K562 (cell line): ENCODE measurements at regions not wholly inside any gene's neighbourhood (a gene's known extent, or its start where the extent isn't known, plus 50 kb on each side); places are given as distances from the start of the nearest gene placed in this dataset.

Experiments used
- ATAC-seq: fragments of 200-7000 bp; cut with Tn5 transposase; 3 replicates; pipeline ENCODE4 v1.9.1; 2020; ENCODE audit warnings: moderate library complexity
- BruUV-seq: library from RNA; stranded (reverse); fragments of 400-500 nt; replicated peaks from 2 replicates; lab custom pipeline; 2021; lab: Mats Ljungman, UMichigan
- CTCF ChIA-PET: fragments of 300-600 bp; formaldehyde crosslinking; extraction: SDS; loops from one replicate; lab custom pipeline; 2021; ENCODE audit warnings: low intra/inter-chr PET ratio; lab: Yijun Ruan, JAX
- POLR2A ChIA-PET: fragments of 300-600, 350-650 bp; sonication (Branson Sonifier 250); formaldehyde crosslinking; extraction: SDS; loops from one replicate; lab custom pipeline; 2021; ENCODE audit warnings: antibody characterized with exemption, inconsistent platforms; lab: Yijun Ruan, JAX
- DNase-seq, 4 experiments: peaks; one replicate each; pipeline versions ENCODE4 v3.0.0 to v3.0.0-alpha.2; 2011 to 2018; ENCODE audit warnings: low spot score in 3 of 4, mixed read lengths in 3 of 4; ENCODE audit errors: extremely low read depth in 1 of 4
- FAIRE-seq: peaks from 2 replicates; lab custom pipeline; 2011; peaks lifted over from hg19 to GRCh38; lab: Jason Lieb, UNC
- H2AFZ ChIP-seq: 2 replicates; pipeline ENCODE4 v1.6.0; 2011; ENCODE audit warnings: low read depth, low read length, control low read depth, inconsistent platforms
- H3K27ac ChIP-seq: fragments of 200-600 bp; 3 replicates; pipeline ENCODE4 v1.8.0; 2011; ENCODE audit warnings: low read depth, mild to moderate bottlenecking, control low read depth, inconsistent platforms, low read length, moderate library complexity, mixed read lengths; ENCODE audit errors: extremely low read depth
- H3K27me3 ChIP-seq, 2 experiments: fragments of 300-600 bp in 1 of 2; 2 replicates in 1 of 2; 3 replicates in 1 of 2; pipeline versions ENCODE4 v1.6.0 to v1.8.0; 2011; ENCODE audit warnings: inconsistent platforms in 2 of 2, low read length in 2 of 2, mild to moderate bottlenecking in 1 of 2, mixed read lengths in 1 of 2, moderate library complexity in 1 of 2; ENCODE audit not compliant: control insufficient read depth in 2 of 2, insufficient read depth in 2 of 2
- H3K36me3 ChIP-seq: fragments of 300-600 bp; 3 replicates; pipeline ENCODE4 v1.8.0; 2011; ENCODE audit warnings: mild to moderate bottlenecking, low read length, inconsistent platforms; ENCODE audit not compliant: control insufficient read depth, insufficient read depth
- H3K4me1 ChIP-seq, 2 experiments: fragments of 200-600 bp in 1 of 2; replicated peaks in 1 of 2; 2 replicates in 1 of 2; 3 replicates in 1 of 2; pipeline versions ENCODE4 v1.5.1 to v1.8.0; 2011; ENCODE audit warnings: inconsistent platforms in 2 of 2, low read length in 2 of 2, mild to moderate bottlenecking in 1 of 2, mixed read lengths in 1 of 2, moderate library complexity in 1 of 2; ENCODE audit not compliant: control insufficient read depth in 2 of 2, insufficient read depth in 2 of 2
- H3K4me2 ChIP-seq: 2 replicates; pipeline ENCODE4 v1.6.1; 2011; ENCODE audit warnings: low read length, control low read depth, inconsistent platforms, mixed read lengths; ENCODE audit not compliant: insufficient read depth
- H3K4me3 ChIP-seq: fragments of 200-600 bp; sonication (generic), shearing (Covaris generic); 2 replicates; pipeline ENCODE4 v1.5.1; 2016; ENCODE audit warnings: control low read depth, inconsistent platforms
- H3K79me2 ChIP-seq: fragments of 200-600 bp; 3 replicates; pipeline ENCODE4 v1.8.0; 2011; ENCODE audit warnings: low read length, inconsistent platforms; ENCODE audit not compliant: control insufficient read depth, insufficient read depth
- H3K9ac ChIP-seq, 2 experiments: 2 replicates each; pipeline versions ENCODE4 v1.6.0 to v1.6.1; 2011; ENCODE audit warnings: low read depth in 2 of 2, low read length in 2 of 2, control low read depth in 1 of 2, inconsistent platforms in 1 of 2, mild to moderate bottlenecking in 1 of 2, mixed read lengths in 1 of 2; ENCODE audit not compliant: insufficient read depth in 1 of 2
- H3K9me1 ChIP-seq: one replicate; pipeline ENCODE4 v1.6.0; 2011; ENCODE audit warnings: inconsistent platforms, mild to moderate bottlenecking, low read length, moderate library complexity; ENCODE audit not compliant: control insufficient read depth, insufficient read depth
- H3K9me3 ChIP-seq: replicated peaks from 2 replicates; pipeline ENCODE4 v1.5.1; 2011; ENCODE audit warnings: low read depth, low read length, inconsistent platforms; ENCODE audit not compliant: control insufficient read depth, insufficient read depth
- H4K20me1 ChIP-seq: replicated peaks from 2 replicates; pipeline ENCODE4 v1.6.1; 2011; ENCODE audit warnings: low read length, inconsistent platforms, mixed read lengths; ENCODE audit not compliant: control insufficient read depth, insufficient read depth
- CBFB ChIP-seq: sonication (generic); formaldehyde crosslinking; IDR thresholded peaks from 2 replicates; pipeline ENCODE4 v1.4.0; 2020; ENCODE audit warnings: mild to moderate bottlenecking, missing genetic modification reagents
- CHCHD3 ChIP-seq: fragments of 250-450 bp; sonication (Bioruptor Pico); IDR thresholded peaks from 2 replicates; pipeline ENCODE4 v2.1.2; 2022; ENCODE audit warnings: mild to moderate bottlenecking
- CREB1 ChIP-seq, 2 experiments: sonication (generic) in 1 of 2; formaldehyde crosslinking in 1 of 2; IDR thresholded peaks; 2 replicates each; pipeline versions ENCODE4 v1.6.1 to v1.8.0; 2012 to 2022; ENCODE audit warnings: inconsistent platforms in 1 of 2, mild to moderate bottlenecking in 1 of 2, missing genetic modification reagents in 1 of 2, moderate library complexity in 1 of 2
- GATAD2B ChIP-seq: fragments of 450-650 bp; IDR thresholded peaks from 2 replicates; pipeline ENCODE4 v1.6.1; 2017; ENCODE audit warnings: mild to moderate bottlenecking, borderline replicate concordance
- NELFE ChIP-seq: IDR thresholded peaks from 2 replicates; pipeline ENCODE4 v1.6.1; 2011; ENCODE audit warnings: mild to moderate bottlenecking; ENCODE audit not compliant: insufficient read depth, insufficient read length
- SMAD1 ChIP-seq: fragments of 150-350 bp; IDR thresholded peaks from 2 replicates; pipeline ENCODE4 v1.6.1; 2014; ENCODE audit warnings: low read length, low read depth; ENCODE audit not compliant: partially characterized antibody
- TAF9B ChIP-seq: fragments of 450-650 bp; IDR thresholded peaks from 2 replicates; pipeline ENCODE4 v1.6.1; 2018; ENCODE audit warnings: mild to moderate bottlenecking; ENCODE audit not compliant: partially characterized antibody
- TBL1XR1 ChIP-seq, 2 experiments: IDR thresholded peaks; 2 replicates each; pipeline ENCODE4 v1.6.1; 2012; ENCODE audit warnings: improper control_type of control experiment in 2 of 2, low read length in 2 of 2, mild to moderate bottlenecking in 1 of 2
- TEAD4 ChIP-seq, 2 experiments: sonication (generic) in 1 of 2; formaldehyde crosslinking in 1 of 2; IDR thresholded peaks; 2 replicates each; pipeline versions ENCODE4 v1.6.1 to v1.8.0; 2012 to 2022; ENCODE audit warnings: borderline replicate concordance in 1 of 2, inconsistent platforms in 1 of 2, low read length in 1 of 2, mild to moderate bottlenecking in 1 of 2, missing genetic modification reagents in 1 of 2
- TGIF2 ChIP-seq: sonication (generic); formaldehyde crosslinking; IDR thresholded peaks from 2 replicates; pipeline ENCODE4 v1.8.1; 2022; ENCODE audit warnings: mild to moderate bottlenecking, missing genetic modification reagents, moderate library complexity
- ZNF174 ChIP-seq: fragments of 250-450 bp; sonication (Bioruptor Pico); IDR thresholded peaks from 2 replicates; pipeline ENCODE4 v1.4.0; 2020; ENCODE audit warnings: mild to moderate bottlenecking
- WGBS: fragments of 100-300 bp; shearing (Covaris generic); methylation state at CpG from one replicate; pipeline ENCODE4 v1.1.6; 2016; ENCODE audit warnings: low coverage, mixed read lengths; ENCODE audit not compliant: insufficient coverage; ENCODE audit errors: missing lambda C conversion rate; 5-methylcytosine and 5-hydroxymethylcytosine counted together
- in situ Hi-C: fragments of 300-500 bp; cut with MboI; formaldehyde crosslinking; loops from 4 replicates; pipeline ENCODE4 v1.15.0; 2018; ENCODE audit warnings: inconsistent platforms, mixed read lengths
- intact Hi-C: fragments of 100-400 bp; cut with micrococcal nuclease; formaldehyde crosslinking; loops from 2 replicates; pipeline ENCODE4 v1.14.2; 2022
- TF ChIP-seq, protein P1 (sequence below): IDR thresholded peaks from 2 replicates; pipeline ENCODE4 v1.6.1; 2011; ENCODE audit not compliant: insufficient read length; ENCODE audit errors: extremely low read depth
- TF ChIP-seq, protein P2 (sequence below): fragments of 450-650 bp; IDR thresholded peaks from 2 replicates; pipeline ENCODE4 v1.6.1; 2016; ENCODE audit warnings: missing biosample characterization, missing genetic modification characterization
- TF ChIP-seq, protein P3 (sequence below): sonication (generic); formaldehyde crosslinking; IDR thresholded peaks from 2 replicates; pipeline ENCODE4 v1.9.0; 2022; ENCODE audit warnings: mild to moderate bottlenecking, missing genetic modification reagents
- TF ChIP-seq, protein P4 (sequence below): sonication (generic); formaldehyde crosslinking; IDR thresholded peaks from 2 replicates; pipeline ENCODE4 v1.8.0; 2022; ENCODE audit warnings: mild to moderate bottlenecking, missing genetic modification reagents

DNA sequence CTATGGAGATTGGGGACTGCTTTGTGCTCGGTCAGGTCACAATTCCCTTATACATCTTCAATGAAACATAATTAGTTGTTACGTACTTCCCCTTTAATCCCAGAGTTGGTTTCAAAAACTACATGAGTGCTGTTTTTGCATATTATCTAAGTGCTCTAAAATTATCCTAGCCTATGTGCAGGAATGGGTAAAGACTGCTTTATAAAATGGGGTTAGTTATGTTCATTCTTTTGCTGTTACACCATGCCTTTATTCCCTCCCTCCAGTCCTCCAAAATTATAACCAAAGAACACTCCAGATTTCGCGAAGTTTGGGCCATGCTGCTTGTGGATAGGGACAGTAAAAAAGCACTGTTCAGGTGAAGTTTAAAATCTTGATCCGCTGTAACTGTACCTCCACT lies 173.9 kb upstream of the SNX7 start:
- Histone ChIP-seq H3K4me2 (no peak overlapping the region), H4K20me1 (no peaks in the 10 kb centered on the region), H3K36me3 (no peaks in the 10 kb centered on the region), H3K9me3 (no peaks in the 10 kb centered on the region), H3K27me3 (no peaks in the 10 kb centered on the region), H2AFZ (no peak overlapping the region), H3K27ac (no peak overlapping the region), H3K9me1 (no peaks in the 10 kb centered on the region), H3K9ac (no peak overlapping the region), H3K4me3 (no peak overlapping the region), H3K4me1 (no peaks in the 10 kb centered on the region), H3K79me2 (no peaks in the 10 kb centered on the region)
- in situ Hi-C loops (no loop called here), intact Hi-C loops (no loop called here)
- no peak for DNase-seq
- ChIA-PET POLR2A (no interaction called here), CTCF (no interaction called here)
- no peak for ATAC-seq
- TF ChIP-seq, protein P1, sequence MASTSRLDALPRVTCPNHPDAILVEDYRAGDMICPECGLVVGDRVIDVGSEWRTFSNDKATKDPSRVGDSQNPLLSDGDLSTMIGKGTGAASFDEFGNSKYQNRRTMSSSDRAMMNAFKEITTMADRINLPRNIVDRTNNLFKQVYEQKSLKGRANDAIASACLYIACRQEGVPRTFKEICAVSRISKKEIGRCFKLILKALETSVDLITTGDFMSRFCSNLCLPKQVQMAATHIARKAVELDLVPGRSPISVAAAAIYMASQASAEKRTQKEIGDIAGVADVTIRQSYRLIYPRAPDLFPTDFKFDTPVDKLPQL = no peak
- TF ChIP-seq NELFE = no peak
- TF ChIP-seq ZNF174 = no peak
- no peak for TF ChIP-seq SMAD1
- no peak for TF ChIP-seq GATAD2B
- no peak for TF ChIP-seq CREB1 (IDR thresholded peaks at IDR 0.05)
- TF ChIP-seq CREB1 (CRISPR knock-in tag; IDR thresholded peaks at IDR 0.05) = no peak
- no peak for TF ChIP-seq TEAD4 (IDR thresholded peaks at IDR 0.05; ENCODE audit: low read length)
- no peak for TF ChIP-seq TEAD4 (CRISPR knock-in tag; IDR thresholded peaks at IDR 0.05; ENCODE audit: borderline replicate concordance)
- no peak for TF ChIP-seq TBL1XR1 (IDR thresholded peaks at IDR 0.05; ENCODE audit: low read length in 2 of 2)
- no peak for TF ChIP-seq TGIF2 (CRISPR knock-in tag)
- no peak for TF ChIP-seq CHCHD3 (CRISPR knock-in tag)
- TF ChIP-seq, protein P2, sequence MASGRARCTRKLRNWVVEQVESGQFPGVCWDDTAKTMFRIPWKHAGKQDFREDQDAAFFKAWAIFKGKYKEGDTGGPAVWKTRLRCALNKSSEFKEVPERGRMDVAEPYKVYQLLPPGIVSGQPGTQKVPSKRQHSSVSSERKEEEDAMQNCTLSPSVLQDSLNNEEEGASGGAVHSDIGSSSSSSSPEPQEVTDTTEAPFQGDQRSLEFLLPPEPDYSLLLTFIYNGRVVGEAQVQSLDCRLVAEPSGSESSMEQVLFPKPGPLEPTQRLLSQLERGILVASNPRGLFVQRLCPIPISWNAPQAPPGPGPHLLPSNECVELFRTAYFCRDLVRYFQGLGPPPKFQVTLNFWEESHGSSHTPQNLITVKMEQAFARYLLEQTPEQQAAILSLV = no peak
- TF ChIP-seq, protein P3, sequence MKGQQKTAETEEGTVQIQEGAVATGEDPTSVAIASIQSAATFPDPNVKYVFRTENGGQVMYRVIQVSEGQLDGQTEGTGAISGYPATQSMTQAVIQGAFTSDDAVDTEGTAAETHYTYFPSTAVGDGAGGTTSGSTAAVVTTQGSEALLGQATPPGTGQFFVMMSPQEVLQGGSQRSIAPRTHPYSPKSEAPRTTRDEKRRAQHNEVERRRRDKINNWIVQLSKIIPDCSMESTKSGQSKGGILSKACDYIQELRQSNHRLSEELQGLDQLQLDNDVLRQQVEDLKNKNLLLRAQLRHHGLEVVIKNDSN = no peak
- no peak for TF ChIP-seq CBFB (CRISPR knock-in tag)
- no peak for TF ChIP-seq TAF9B
- TF ChIP-seq, protein P4, sequence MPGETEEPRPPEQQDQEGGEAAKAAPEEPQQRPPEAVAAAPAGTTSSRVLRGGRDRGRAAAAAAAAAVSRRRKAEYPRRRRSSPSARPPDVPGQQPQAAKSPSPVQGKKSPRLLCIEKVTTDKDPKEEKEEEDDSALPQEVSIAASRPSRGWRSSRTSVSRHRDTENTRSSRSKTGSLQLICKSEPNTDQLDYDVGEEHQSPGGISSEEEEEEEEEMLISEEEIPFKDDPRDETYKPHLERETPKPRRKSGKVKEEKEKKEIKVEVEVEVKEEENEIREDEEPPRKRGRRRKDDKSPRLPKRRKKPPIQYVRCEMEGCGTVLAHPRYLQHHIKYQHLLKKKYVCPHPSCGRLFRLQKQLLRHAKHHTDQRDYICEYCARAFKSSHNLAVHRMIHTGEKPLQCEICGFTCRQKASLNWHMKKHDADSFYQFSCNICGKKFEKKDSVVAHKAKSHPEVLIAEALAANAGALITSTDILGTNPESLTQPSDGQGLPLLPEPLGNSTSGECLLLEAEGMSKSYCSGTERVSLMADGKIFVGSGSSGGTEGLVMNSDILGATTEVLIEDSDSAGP (CRISPR knock-in tag) = no peak
- BruUV-seq = no TSS peak
- no peak for FAIRE-seq
- WGBS = 2% methylated on average over 5 of the region's 5 CpGs
